ENCODE measurements at regions not wholly inside any gene's neighbourhood (a gene's known extent, or its start where the extent isn't known, plus 50 kb on each side); places are given as distances from the start of the nearest gene placed in this dataset.
"Not testable (repeated sequence)": the region's sequence is repeated elsewhere in the genome, so short reads cannot be mapped to it uniquely, and the experiment has no call there.

DNA sequence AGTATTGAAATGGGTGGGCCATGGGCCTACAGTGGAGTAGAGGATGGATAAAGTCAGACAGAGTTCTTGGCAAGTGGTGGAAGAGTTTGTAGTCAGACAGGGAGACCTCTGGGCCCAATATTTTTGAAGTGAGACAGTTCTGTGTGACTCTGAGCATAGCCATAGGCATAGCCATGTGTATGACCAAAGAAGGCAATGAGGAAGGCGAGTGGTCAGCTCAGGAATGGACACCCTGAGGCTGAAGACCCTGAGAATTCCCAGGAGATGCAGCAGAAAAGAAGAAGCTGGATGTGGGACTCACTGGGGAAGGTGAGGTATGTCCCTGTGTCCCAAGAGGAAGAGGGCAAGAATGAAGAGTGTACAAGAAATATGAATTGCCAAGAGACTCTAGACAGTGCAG, 210.6 kb upstream of the IRF2BP2 start:
- H3K9me3 ChIP-seq (ENCODE audit: control insufficient read depth in 1 of 2, low read length in 2 of 2): no peaks in the 10 kb centered on the region
- no peak overlapping the region for H3K9ac ChIP-seq (ENCODE audit: low read depth in 1 of 2, low read length in 2 of 2)
- no peaks in the 10 kb centered on the region for H3K27me3 ChIP-seq (ENCODE audit: control insufficient read depth in 1 of 2, insufficient read depth in 2 of 2, low read length in 2 of 2)
- peaks cover 26 to 29% of the 10 kb centered on the region in 2 donors for H3K4me1 ChIP-seq (ENCODE audit: control insufficient read depth in 1 of 2, insufficient read depth in 2 of 2, low read length in 2 of 2)
- H3K27ac ChIP-seq (ENCODE audit: low read depth, low read length): no peak overlapping the region
- no peaks in the 10 kb centered on the region for H3K36me3 ChIP-seq (ENCODE audit: control insufficient read depth in 1 of 2, insufficient read depth in 2 of 2, low read length in 2 of 2)
- no peak overlapping the region for H3K4me3 ChIP-seq (ENCODE audit: low read depth in 1 of 2, low read length in 2 of 2)

DNA sequence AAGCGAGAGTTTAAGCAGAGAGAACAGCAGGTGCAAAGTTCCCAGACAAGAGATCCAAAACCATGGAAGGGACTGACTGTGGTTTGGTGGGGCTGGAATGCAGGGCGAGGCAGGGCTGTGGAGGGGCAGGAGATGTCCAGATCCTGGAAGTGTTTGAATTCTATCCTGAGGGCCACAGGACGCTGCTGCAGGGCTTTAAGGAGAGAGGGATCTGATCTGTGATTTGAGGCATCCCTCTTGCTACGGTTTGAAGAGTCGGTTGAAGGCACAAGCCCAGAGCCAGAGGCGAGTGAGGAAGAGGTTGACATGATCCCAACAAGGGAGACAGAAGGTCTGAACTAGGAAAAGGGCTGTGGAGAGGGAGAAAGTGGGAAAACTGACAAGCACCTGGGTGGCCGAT, 209.9 kb upstream of the IRF2BP2 start:
- not testable (repeated sequence) for H3K9me3 ChIP-seq (ENCODE audit: control insufficient read depth in 1 of 2, low read length in 2 of 2); H3K9ac ChIP-seq (ENCODE audit: low read depth in 1 of 2, low read length in 2 of 2); H3K27me3 ChIP-seq (ENCODE audit: control insufficient read depth in 1 of 2, insufficient read depth in 2 of 2, low read length in 2 of 2); H3K36me3 ChIP-seq (ENCODE audit: control insufficient read depth in 1 of 2, insufficient read depth in 2 of 2, low read length in 2 of 2); H3K27ac ChIP-seq (ENCODE audit: low read depth, low read length); H3K4me3 ChIP-seq (ENCODE audit: low read depth in 1 of 2, low read length in 2 of 2)
- H3K4me1 ChIP-seq (ENCODE audit: control insufficient read depth in 1 of 2, insufficient read depth in 2 of 2, low read length in 2 of 2): peaks cover 21 to 22% of the 10 kb centered on the region in 2 donors

GRCh38 chr1:234818040-234818387, 208.0 kb upstream of the IRF2BP2 start:
- not testable (repeated sequence) for H3K9me3 ChIP-seq (ENCODE audit: control insufficient read depth in 1 of 2, low read length in 2 of 2); H3K27me3 ChIP-seq (ENCODE audit: control insufficient read depth in 1 of 2, insufficient read depth in 2 of 2, low read length in 2 of 2); H3K9ac ChIP-seq (ENCODE audit: low read depth in 1 of 2, low read length in 2 of 2); H3K36me3 ChIP-seq (ENCODE audit: control insufficient read depth in 1 of 2, insufficient read depth in 2 of 2, low read length in 2 of 2); H3K4me3 ChIP-seq (ENCODE audit: low read depth in 1 of 2, low read length in 2 of 2)
- H3K27ac ChIP-seq (ENCODE audit: low read depth, low read length): peak overlapping the region; percentile 62
- H3K4me1 ChIP-seq (ENCODE audit: control insufficient read depth in 1 of 2, insufficient read depth in 2 of 2, low read length in 2 of 2): peaks cover 10 to 11% of the 10 kb centered on the region in 2 donors

DNA sequence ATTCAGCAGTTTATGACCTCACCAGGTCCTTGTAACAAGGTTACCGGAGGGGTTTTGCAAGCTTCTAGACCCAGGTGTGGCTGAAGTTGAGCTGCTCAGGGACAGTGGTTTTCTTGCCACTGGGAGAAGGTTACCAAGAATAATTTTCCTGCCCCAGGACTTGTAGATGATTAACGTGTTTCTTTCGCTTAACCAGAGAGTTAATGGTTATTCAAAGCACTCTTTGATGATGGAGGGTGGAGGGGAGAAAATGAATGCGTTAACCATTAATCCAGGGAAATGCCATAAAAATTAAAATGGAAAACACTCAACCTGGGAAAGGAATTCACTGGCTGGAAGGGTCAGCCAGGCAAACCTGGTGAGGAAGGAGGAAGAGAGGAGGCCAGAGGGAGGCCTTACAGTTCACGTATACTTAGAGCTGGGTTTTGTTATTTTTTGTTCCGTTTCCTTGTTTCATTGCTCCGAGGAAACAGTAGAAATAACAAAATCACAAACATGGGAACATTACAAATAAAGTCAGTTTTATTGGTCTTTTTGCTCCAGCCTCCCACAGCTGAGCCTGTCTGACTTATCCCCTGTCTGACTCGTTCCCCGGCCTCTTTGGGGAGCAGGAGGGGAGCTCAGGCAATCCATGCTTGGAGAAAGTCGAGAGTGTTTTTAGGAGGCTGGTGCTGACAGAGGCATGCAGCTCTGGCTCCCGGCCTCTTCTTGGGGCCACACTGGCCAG, 207.5 kb upstream of the IRF2BP2 start:
- not testable (repeated sequence) for H3K9ac ChIP-seq (ENCODE audit: low read depth in 1 of 2, low read length in 2 of 2); H3K4me3 ChIP-seq (ENCODE audit: low read depth in 1 of 2, low read length in 2 of 2); H3K27me3 ChIP-seq (ENCODE audit: control insufficient read depth in 1 of 2, insufficient read depth in 2 of 2, low read length in 2 of 2); H3K9me3 ChIP-seq (ENCODE audit: control insufficient read depth in 1 of 2, low read length in 2 of 2); H3K36me3 ChIP-seq (ENCODE audit: control insufficient read depth in 1 of 2, insufficient read depth in 2 of 2, low read length in 2 of 2)
- H3K27ac ChIP-seq (ENCODE audit: low read depth, low read length): peak overlapping the region; percentile 66
- peaks cover 5 to 11% of the 10 kb centered on the region in 2 donors for H3K4me1 ChIP-seq (ENCODE audit: control insufficient read depth in 1 of 2, insufficient read depth in 2 of 2, low read length in 2 of 2)

GRCh38 chr1:234816864-234817263, 206.9 kb upstream of the IRF2BP2 start:
- H3K27ac ChIP-seq (ENCODE audit: low read depth, low read length): peak overlapping the region; percentile 66

GRCh38 chr1:234816186-234816851, 206.3 kb upstream of the IRF2BP2 start:
- H3K36me3 ChIP-seq (ENCODE audit: control insufficient read depth in 1 of 2, insufficient read depth in 2 of 2, low read length in 2 of 2); H3K4me3 ChIP-seq (ENCODE audit: low read depth in 1 of 2, low read length in 2 of 2); H3K9ac ChIP-seq (ENCODE audit: low read depth in 1 of 2, low read length in 2 of 2); H3K27me3 ChIP-seq (ENCODE audit: control insufficient read depth in 1 of 2, insufficient read depth in 2 of 2, low read length in 2 of 2); H3K4me1 ChIP-seq (ENCODE audit: control insufficient read depth in 1 of 2, insufficient read depth in 2 of 2, low read length in 2 of 2); H3K9me3 ChIP-seq (ENCODE audit: control insufficient read depth in 1 of 2, low read length in 2 of 2): not testable (repeated sequence)
- peak overlapping the region; percentile 66 for H3K27ac ChIP-seq (ENCODE audit: low read depth, low read length)

More at GRCh38 chr1:234816864-234817263, 206.9 kb upstream of the IRF2BP2 start:
- not testable (repeated sequence) for H3K9me3 ChIP-seq (ENCODE audit: control insufficient read depth in 1 of 2, low read length in 2 of 2); H3K4me3 ChIP-seq (ENCODE audit: low read depth in 1 of 2, low read length in 2 of 2); H3K27me3 ChIP-seq (ENCODE audit: control insufficient read depth in 1 of 2, insufficient read depth in 2 of 2, low read length in 2 of 2); H3K36me3 ChIP-seq (ENCODE audit: control insufficient read depth in 1 of 2, insufficient read depth in 2 of 2, low read length in 2 of 2)
- H3K4me1 ChIP-seq (ENCODE audit: control insufficient read depth in 1 of 2, insufficient read depth in 2 of 2, low read length in 2 of 2): peaks cover 5 to 11% of the 10 kb centered on the region in 2 donors
- H3K9ac ChIP-seq (ENCODE audit: low read depth in 1 of 2, low read length in 2 of 2): peak overlapping the region in 1 of 2 donors; percentile 38

DNA sequence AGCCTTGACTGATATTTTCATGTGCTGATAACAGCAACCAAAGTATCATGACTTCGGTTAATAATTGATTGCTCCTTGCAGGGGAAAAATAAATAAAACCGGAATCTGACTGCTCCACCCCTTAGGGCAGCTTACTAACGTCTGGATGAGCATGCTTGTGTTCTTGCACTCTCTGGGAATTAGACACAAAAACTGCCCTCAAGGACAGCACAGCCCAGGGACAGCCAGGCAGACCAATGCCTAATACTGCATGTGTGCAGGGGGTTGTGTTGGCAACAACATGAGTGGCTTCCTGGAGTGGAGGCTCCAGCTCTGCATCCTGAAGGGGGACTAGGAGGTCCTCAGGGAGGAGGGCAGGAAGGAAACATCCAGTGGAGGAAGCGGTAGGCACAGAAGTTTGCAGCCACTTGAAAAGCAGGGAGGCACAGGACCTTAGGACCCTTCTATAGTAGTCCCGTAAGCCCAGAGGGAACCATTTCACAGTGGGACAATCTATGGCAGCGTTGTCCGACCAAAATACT, 205.4 kb upstream of the IRF2BP2 start:
- not testable (repeated sequence) for H3K27me3 ChIP-seq (ENCODE audit: control insufficient read depth in 1 of 2, insufficient read depth in 2 of 2, low read length in 2 of 2); H3K4me3 ChIP-seq (ENCODE audit: low read depth in 1 of 2, low read length in 2 of 2); H3K36me3 ChIP-seq (ENCODE audit: control insufficient read depth in 1 of 2, insufficient read depth in 2 of 2, low read length in 2 of 2); H3K9ac ChIP-seq (ENCODE audit: low read depth in 1 of 2, low read length in 2 of 2); H3K9me3 ChIP-seq (ENCODE audit: control insufficient read depth in 1 of 2, low read length in 2 of 2); H3K4me1 ChIP-seq (ENCODE audit: control insufficient read depth in 1 of 2, insufficient read depth in 2 of 2, low read length in 2 of 2)
- peak overlapping the region; percentile 17 for H3K27ac ChIP-seq (ENCODE audit: low read depth, low read length)

DNA sequence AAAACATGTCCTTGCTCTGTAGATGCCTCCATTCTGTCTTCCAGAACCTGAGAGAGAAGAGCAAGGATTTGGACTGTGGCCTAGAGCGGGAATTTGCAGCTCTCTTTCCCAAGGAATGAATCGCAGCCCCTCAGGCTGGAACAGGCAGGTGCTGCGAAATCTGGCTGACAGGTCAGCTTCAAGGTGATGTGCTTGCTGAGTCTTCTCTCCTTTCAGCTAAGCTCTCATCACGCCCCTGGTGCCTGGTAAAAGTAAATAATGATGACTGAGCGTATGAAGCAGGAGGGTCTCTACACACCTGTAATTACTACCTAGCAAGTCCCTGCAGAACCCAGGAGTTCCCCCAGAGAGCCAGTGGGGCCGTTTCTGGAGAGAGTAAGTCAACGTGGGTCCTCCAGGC, 204.3 kb upstream of the IRF2BP2 start:
- not testable (repeated sequence) for H3K27me3 ChIP-seq (ENCODE audit: control insufficient read depth in 1 of 2, insufficient read depth in 2 of 2, low read length in 2 of 2); H3K27ac ChIP-seq (ENCODE audit: low read depth, low read length); H3K9ac ChIP-seq (ENCODE audit: low read depth in 1 of 2, low read length in 2 of 2); H3K4me3 ChIP-seq (ENCODE audit: low read depth in 1 of 2, low read length in 2 of 2); H3K36me3 ChIP-seq (ENCODE audit: control insufficient read depth in 1 of 2, insufficient read depth in 2 of 2, low read length in 2 of 2); H3K4me1 ChIP-seq (ENCODE audit: control insufficient read depth in 1 of 2, insufficient read depth in 2 of 2, low read length in 2 of 2); H3K9me3 ChIP-seq (ENCODE audit: control insufficient read depth in 1 of 2, low read length in 2 of 2)

GRCh38 chr1:234811824-234812223, 201.8 kb upstream of the IRF2BP2 start:
- H3K4me3 ChIP-seq (ENCODE audit: low read depth in 1 of 2, low read length in 2 of 2); H3K9ac ChIP-seq (ENCODE audit: low read depth in 1 of 2, low read length in 2 of 2); H3K27me3 ChIP-seq (ENCODE audit: control insufficient read depth in 1 of 2, insufficient read depth in 2 of 2, low read length in 2 of 2); H3K27ac ChIP-seq (ENCODE audit: low read depth, low read length); H3K36me3 ChIP-seq (ENCODE audit: control insufficient read depth in 1 of 2, insufficient read depth in 2 of 2, low read length in 2 of 2); H3K9me3 ChIP-seq (ENCODE audit: control insufficient read depth in 1 of 2, low read length in 2 of 2); H3K4me1 ChIP-seq (ENCODE audit: control insufficient read depth in 1 of 2, insufficient read depth in 2 of 2, low read length in 2 of 2): not testable (repeated sequence)

DNA sequence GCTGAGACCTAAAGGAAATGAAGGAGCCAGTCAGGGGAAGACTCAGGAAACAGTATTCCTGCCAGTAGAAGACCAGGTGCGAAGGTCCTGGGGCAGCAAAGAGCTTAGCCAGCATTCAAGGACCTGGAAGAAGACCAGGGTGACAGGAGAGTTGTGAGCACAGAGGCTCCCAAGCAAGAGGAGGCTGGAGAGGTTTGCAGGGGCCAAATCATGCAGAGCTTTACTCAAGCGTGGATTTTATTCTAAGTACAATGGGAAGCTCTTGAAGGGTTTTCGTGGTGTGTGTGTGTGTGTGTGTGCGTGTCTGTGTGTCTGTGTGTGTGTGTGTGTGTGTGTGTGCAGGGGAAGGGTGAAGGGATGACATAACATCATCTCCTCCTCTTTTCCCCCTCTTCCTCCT, 200.7 kb upstream of the IRF2BP2 start:
- H3K36me3 ChIP-seq (ENCODE audit: control insufficient read depth in 1 of 2, insufficient read depth in 2 of 2, low read length in 2 of 2); H3K27ac ChIP-seq (ENCODE audit: low read depth, low read length); H3K27me3 ChIP-seq (ENCODE audit: control insufficient read depth in 1 of 2, insufficient read depth in 2 of 2, low read length in 2 of 2); H3K9me3 ChIP-seq (ENCODE audit: control insufficient read depth in 1 of 2, low read length in 2 of 2); H3K4me3 ChIP-seq (ENCODE audit: low read depth in 1 of 2, low read length in 2 of 2); H3K9ac ChIP-seq (ENCODE audit: low read depth in 1 of 2, low read length in 2 of 2); H3K4me1 ChIP-seq (ENCODE audit: control insufficient read depth in 1 of 2, insufficient read depth in 2 of 2, low read length in 2 of 2): not testable (repeated sequence)

All from duodenal mucosa (tissue), 2 donors.